ENCODE measurements at regions not wholly inside any gene's neighbourhood (a gene's known extent, or its start where the extent isn't known, plus 50 kb on each side); places are given as distances from the start of the nearest gene placed in this dataset.

DNA sequence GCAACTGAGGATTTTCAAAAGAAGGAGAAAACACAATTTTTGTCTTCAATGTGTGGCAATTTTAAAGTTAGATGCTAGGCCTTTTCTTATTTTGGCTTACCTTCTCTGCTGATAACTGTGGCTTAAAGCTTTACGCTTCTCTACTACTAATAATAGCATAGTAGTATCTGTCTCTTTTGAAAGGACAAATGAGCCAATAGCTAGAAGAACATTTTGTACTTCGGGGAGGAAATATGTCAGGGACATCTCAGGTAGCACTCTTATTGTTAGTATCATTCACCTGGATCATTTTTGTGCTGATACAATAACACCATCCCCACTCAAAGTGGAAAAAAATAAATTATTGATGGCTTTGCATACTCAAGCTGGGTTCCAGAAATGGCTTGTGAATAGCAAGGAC, 586.1 kb upstream of the TBL1XR1 start:
- TF ChIP-seq EZH2 (IDR thresholded peaks at IDR 0.05; ENCODE audit: low read length, unreplicated experiment) = no peak
- TF ChIP-seq, protein P1, sequence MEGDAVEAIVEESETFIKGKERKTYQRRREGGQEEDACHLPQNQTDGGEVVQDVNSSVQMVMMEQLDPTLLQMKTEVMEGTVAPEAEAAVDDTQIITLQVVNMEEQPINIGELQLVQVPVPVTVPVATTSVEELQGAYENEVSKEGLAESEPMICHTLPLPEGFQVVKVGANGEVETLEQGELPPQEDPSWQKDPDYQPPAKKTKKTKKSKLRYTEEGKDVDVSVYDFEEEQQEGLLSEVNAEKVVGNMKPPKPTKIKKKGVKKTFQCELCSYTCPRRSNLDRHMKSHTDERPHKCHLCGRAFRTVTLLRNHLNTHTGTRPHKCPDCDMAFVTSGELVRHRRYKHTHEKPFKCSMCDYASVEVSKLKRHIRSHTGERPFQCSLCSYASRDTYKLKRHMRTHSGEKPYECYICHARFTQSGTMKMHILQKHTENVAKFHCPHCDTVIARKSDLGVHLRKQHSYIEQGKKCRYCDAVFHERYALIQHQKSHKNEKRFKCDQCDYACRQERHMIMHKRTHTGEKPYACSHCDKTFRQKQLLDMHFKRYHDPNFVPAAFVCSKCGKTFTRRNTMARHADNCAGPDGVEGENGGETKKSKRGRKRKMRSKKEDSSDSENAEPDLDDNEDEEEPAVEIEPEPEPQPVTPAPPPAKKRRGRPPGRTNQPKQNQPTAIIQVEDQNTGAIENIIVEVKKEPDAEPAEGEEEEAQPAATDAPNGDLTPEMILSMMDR (conservative IDR thresholded peaks at IDR 0.05; ENCODE audit: low read depth, low read length) = no peak
- no peak for TF ChIP-seq EZH2phosphoT487 (IDR thresholded peaks at IDR 0.05; ENCODE audit: borderline replicate concordance, low read length)

Measured in PC-3 (cell line).